Progenitor cell of endocrine pancreas (in vitro differentiated cells): ENCODE measurements at regions not wholly inside any gene's neighbourhood (a gene's known extent, or its start where the extent isn't known, plus 50 kb on each side); places are given as distances from the start of the nearest gene placed in this dataset.

Source experiments
- DNase-seq: peaks from one replicate; pipeline ENCODE4 v3.0.0; 2021; ENCODE audit warnings: low spot score; ENCODE audit not compliant: unreplicated experiment
- H3K27ac Mint-ChIP-seq: 2 replicates; pipeline ENCODE4 v1.8.0; 2021; ENCODE audit warnings: mild to moderate bottlenecking, moderate library complexity, mixed read lengths
- H3K27me3 Mint-ChIP-seq: 2 replicates; pipeline ENCODE4 v1.8.0; 2021; ENCODE audit warnings: mixed read lengths
- H3K36me3 Mint-ChIP-seq: 2 replicates; pipeline ENCODE4 v1.8.0; 2022; ENCODE audit warnings: mixed read lengths; ENCODE audit not compliant: insufficient read depth
- H3K4me1 Mint-ChIP-seq: 2 replicates; pipeline ENCODE4 v1.8.0; 2021; ENCODE audit warnings: low read depth, mixed read lengths
- H3K4me3 Mint-ChIP-seq: 2 replicates; pipeline ENCODE4 v1.8.0; 2021; ENCODE audit warnings: low read depth, mild to moderate bottlenecking, moderate library complexity, mixed read lengths
- H3K9me3 Mint-ChIP-seq: 2 replicates; pipeline ENCODE4 v1.8.0; 2021; ENCODE audit warnings: low read depth, mixed read lengths
- TF ChIP-seq, protein P1 (sequence below): fragments of 200-600 bp; sonication (generic); IDR thresholded peaks from one replicate; pipeline ENCODE4 v1.5.0; 2021; ENCODE audit warnings: antibody characterized with exemption, mild to moderate bottlenecking; ENCODE audit not compliant: unreplicated experiment

DNA sequence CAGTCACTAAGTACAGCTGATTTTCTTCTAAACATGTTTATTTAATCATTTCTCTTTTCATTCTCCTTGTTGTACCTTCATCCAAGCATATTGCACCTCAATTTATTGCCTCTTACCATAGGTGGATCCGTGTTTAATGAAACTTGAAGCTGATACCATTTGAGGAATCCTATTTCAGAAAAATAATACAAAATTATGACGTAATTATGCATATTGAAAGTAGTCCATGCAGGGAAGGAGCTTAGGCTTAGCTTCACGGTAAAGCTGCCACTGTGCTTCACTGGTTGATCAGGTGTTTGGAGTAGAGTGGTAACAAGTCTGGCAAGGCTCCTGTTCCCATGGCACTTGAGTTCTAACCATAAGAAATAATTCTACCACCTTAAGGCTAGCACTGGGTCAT, 61.0 kb upstream of the CLEC14A start:
- Mint-ChIP-seq H3K4me3 (no peak overlapping the region), H3K27me3 (peaks cover 3% of the 10 kb centered on the region), H3K9me3 (peaks cover 5% of the 10 kb centered on the region), H3K4me1 (peaks cover 1% of the 10 kb centered on the region), H3K36me3 (no peaks in the 10 kb centered on the region), H3K27ac (no peak overlapping the region)
- DNase-seq = no peak
- TF ChIP-seq, protein P1, sequence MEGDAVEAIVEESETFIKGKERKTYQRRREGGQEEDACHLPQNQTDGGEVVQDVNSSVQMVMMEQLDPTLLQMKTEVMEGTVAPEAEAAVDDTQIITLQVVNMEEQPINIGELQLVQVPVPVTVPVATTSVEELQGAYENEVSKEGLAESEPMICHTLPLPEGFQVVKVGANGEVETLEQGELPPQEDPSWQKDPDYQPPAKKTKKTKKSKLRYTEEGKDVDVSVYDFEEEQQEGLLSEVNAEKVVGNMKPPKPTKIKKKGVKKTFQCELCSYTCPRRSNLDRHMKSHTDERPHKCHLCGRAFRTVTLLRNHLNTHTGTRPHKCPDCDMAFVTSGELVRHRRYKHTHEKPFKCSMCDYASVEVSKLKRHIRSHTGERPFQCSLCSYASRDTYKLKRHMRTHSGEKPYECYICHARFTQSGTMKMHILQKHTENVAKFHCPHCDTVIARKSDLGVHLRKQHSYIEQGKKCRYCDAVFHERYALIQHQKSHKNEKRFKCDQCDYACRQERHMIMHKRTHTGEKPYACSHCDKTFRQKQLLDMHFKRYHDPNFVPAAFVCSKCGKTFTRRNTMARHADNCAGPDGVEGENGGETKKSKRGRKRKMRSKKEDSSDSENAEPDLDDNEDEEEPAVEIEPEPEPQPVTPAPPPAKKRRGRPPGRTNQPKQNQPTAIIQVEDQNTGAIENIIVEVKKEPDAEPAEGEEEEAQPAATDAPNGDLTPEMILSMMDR = no peak

DNA sequence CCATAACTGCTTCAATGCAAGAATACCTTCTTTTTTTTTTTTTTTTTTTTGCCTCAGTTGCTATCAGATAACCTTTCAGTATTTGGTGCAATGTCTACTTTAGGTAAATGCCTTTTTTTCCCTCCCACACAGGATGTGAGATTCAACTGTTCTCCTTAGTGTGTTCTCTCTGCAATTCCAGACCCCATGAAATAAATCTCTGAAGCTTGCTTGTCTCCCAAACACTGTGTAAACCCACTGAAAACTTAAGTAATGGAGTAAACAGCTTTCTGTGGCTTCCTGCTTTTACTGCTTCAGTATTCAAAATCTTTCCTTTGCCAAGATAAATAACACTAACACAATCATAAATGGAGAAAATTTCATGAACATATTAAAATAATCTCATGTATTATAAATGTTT, 55.8 kb upstream of the CLEC14A start:
- peaks cover 2% of the 10 kb centered on the region for H3K27me3 Mint-ChIP-seq
- TF ChIP-seq, protein P1 = no peak
- no peaks in the 10 kb centered on the region for H3K36me3 Mint-ChIP-seq
- H3K9me3 Mint-ChIP-seq = no peaks in the 10 kb centered on the region
- H3K4me1 Mint-ChIP-seq = peaks cover 18% of the 10 kb centered on the region
- H3K4me3 Mint-ChIP-seq = no peak overlapping the region
- H3K27ac Mint-ChIP-seq = no peak overlapping the region
- no peak for DNase-seq

DNA sequence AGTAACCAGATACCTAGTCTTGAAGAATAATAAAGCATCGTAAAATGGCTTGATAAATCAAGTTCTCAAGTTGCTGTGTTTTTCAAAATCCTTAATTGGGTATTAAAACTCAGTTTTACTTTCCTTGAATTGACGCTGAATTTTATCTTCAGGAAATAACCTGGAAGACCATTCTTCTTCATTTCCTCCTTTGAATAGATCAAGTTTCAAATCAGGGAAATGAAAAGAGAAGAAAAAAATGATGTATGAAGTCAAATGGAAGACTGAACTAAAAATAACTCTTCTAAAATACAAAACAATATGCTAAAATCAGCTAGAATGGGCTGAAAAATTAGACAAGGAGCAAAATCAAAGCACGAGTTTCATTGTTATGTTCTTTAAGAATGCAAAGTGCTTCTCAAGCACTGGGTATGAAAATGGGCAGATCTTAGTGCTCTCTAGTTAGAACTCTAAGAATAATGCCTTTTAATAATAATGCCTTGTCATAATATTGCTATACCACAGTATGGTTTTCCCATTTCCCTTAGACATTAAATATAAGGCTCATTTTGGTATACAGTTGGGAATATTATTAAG, 54.6 kb upstream of the CLEC14A start:
- Mint-ChIP-seq H3K36me3 (no peaks in the 10 kb centered on the region), H3K9me3 (peaks cover 6% of the 10 kb centered on the region), H3K4me1 (peaks cover 18% of the 10 kb centered on the region), H3K27ac (no peak overlapping the region), H3K4me3 (no peak overlapping the region), H3K27me3 (peaks cover 2% of the 10 kb centered on the region)
- DNase-seq = no peak
- TF ChIP-seq, protein P1 = no peak

DNA sequence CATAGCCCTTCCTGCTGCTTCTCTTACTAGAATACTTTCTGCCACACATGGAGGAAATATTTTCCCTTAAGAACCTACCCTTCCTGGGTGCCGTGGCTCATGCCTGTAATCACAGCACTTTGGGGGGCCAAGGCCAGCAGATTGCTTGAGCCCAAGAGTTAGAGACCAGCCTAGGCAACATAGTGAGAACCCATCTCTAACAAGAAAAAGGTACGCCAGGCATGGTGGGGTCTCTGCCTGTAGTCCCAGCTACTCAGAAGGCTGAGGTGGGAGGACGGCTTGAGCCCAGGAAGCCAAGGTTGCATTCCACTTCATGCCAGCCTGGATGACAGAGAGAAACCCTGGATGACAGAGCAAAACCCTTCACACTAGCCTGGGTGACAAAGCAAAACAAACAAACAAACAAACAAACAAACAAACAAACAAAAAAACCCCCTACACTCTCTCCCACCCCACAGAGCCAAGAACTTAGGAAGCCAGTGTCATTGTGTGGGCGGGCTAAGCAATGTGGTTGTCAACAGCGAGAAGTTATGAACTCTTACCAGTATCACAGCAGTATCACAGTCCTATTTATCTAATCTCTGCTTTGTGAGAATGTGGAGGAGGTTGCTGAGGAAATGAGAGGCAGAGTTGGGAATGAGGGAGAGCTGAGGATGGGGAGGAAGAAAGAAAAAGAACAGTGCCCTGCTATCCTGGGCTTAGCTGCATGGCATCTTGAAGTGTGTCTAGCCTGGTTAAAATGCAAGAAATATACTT, 53.8 kb upstream of the CLEC14A start:
- Mint-ChIP-seq H3K9me3 (peaks cover 14% of the 10 kb centered on the region), H3K36me3 (no peaks in the 10 kb centered on the region), H3K27me3 (peaks cover 4% of the 10 kb centered on the region), H3K4me1 (peaks cover 18% of the 10 kb centered on the region), H3K4me3 (no peak overlapping the region), H3K27ac (no peak overlapping the region)
- TF ChIP-seq, protein P1 = no peak
- DNase-seq = no peak
